NCI-H510A treated with DMSO at 0.1 percent for 48 hours (cell line): ENCODE measurements at regions not wholly inside any gene's neighbourhood (a gene's known extent, or its start where the extent isn't known, plus 50 kb on each side); places are given as distances from the start of the nearest gene placed in this dataset.
"Not testable (repeated sequence)": the region's sequence is repeated elsewhere in the genome, so short reads cannot be mapped to it uniquely, and the experiment has no call there.

Source experiments
- DNase-seq: peaks from one replicate; lab custom pipeline; 2025; lab: John Stamatoyannopoulos, UW

GRCh38 chr13:87094646-87095045 lies 576.5 kb upstream of the SLITRK5 start:
- peak; percentile 57 for DNase-seq

GRCh38 chr13:87100431-87100830 lies 570.7 kb upstream of the SLITRK5 start:
- DNase-seq, result no peak

- DNase-seq, result no peak
These were observed 563.5 kb upstream of the SLITRK5 start for GRCh38 chr13:87107651-87108050.

- DNase-seq, result no peak
These were observed 550.7 kb upstream of the SLITRK5 start for GRCh38 chr13:87120476-87120875.

GRCh38 chr13:87122551-87122950 lies 548.6 kb upstream of the SLITRK5 start:
- no peak for DNase-seq

GRCh38 chr13:87123987-87124784 lies 547.0 kb upstream of the SLITRK5 start:
- DNase-seq, result peak; percentile 44

- DNase-seq, result no peak
These were observed 546.4 kb upstream of the SLITRK5 start for GRCh38 chr13:87124785-87125074.

GRCh38 chr13:87128036-87128435 lies 543.1 kb upstream of the SLITRK5 start:
- peak; percentile 3 for DNase-seq

- DNase-seq, result no peak
These were observed 542.7 kb upstream of the SLITRK5 start for GRCh38 chr13:87128491-87128890.

- no peak for DNase-seq
These were observed 541.4 kb upstream of the SLITRK5 start for GRCh38 chr13:87129602-87130300.

GRCh38 chr13:87130423-87130822 lies 540.7 kb upstream of the SLITRK5 start:
- no peak for DNase-seq

- no peak for DNase-seq
These were observed 539.6 kb upstream of the SLITRK5 start for GRCh38 chr13:87131611-87132010.

- no peak for DNase-seq
These were observed 532.3 kb upstream of the SLITRK5 start for GRCh38 chr13:87138866-87139265.

- no peak for DNase-seq
These were observed 524.1 kb upstream of the SLITRK5 start for GRCh38 chr13:87147076-87147475.

GRCh38 chr13:87153371-87153770 lies 517.8 kb upstream of the SLITRK5 start:
- DNase-seq, result no peak

GRCh38 chr13:87166348-87166747 lies 504.8 kb upstream of the SLITRK5 start:
- DNase-seq, result no peak

- DNase-seq, result no peak
These were observed 502.8 kb upstream of the SLITRK5 start for GRCh38 chr13:87168390-87168789.

- no peak for DNase-seq
These were observed 501.8 kb upstream of the SLITRK5 start for GRCh38 chr13:87169337-87169736.

- no peak for DNase-seq
These were observed 498.9 kb upstream of the SLITRK5 start for GRCh38 chr13:87172166-87172835.

GRCh38 chr13:87185138-87185537 lies 486.0 kb upstream of the SLITRK5 start:
- DNase-seq, result not testable (repeated sequence)

- DNase-seq, result not testable (repeated sequence)
These were observed 484.5 kb upstream of the SLITRK5 start for GRCh38 chr13:87186647-87187046.

- not testable (repeated sequence) for DNase-seq
These were observed 479.7 kb upstream of the SLITRK5 start for GRCh38 chr13:87191485-87191884.

- DNase-seq, result no peak
These were observed 472.8 kb upstream of the SLITRK5 start for GRCh38 chr13:87198371-87198770.
